Keratinocyte (primary cell): ENCODE measurements at regions not wholly inside any gene's neighbourhood (a gene's known extent, or its start where the extent isn't known, plus 50 kb on each side); places are given as distances from the start of the nearest gene placed in this dataset.

Source experiments
- CTCF ChIP-seq, 3 experiments: IDR thresholded peaks in 1 of 3; conservative IDR thresholded peaks in 1 of 3; optimal IDR thresholded peaks in 1 of 3; 2 replicates in 2 of 3; 3 replicates in 1 of 3; pipeline versions ENCODE3 to v1.5.1; 2011; ENCODE audit warnings: low read length in 3 of 3, mild to moderate bottlenecking in 3 of 3, moderate library complexity in 2 of 3, control low read depth in 1 of 3, inconsistent platforms in 1 of 3; ENCODE audit not compliant: insufficient read depth in 2 of 3; ENCODE audit errors: extremely low read depth in 1 of 3
- EZH2 ChIP-seq: IDR thresholded peaks from one replicate; pipeline ENCODE4 v1.6.1; 2012; ENCODE audit warnings: inconsistent platforms, mild to moderate bottlenecking, low read length, moderate library complexity

GRCh38 chr18:49678440-49678839, 116.6 kb downstream of the LIPG start:
- TF ChIP-seq CTCF (optimal IDR thresholded peaks at IDR 0.05 in 1 of 3, IDR thresholded peaks at IDR 0.05 in 1 of 3, conservative IDR thresholded peaks at IDR 0.05 in 1 of 3; ENCODE audit: extremely low read depth in 1 of 3, insufficient read depth in 2 of 3, low read length in 3 of 3) = no peak
- no peak for TF ChIP-seq EZH2
